ENCODE measurements at regions not wholly inside any gene's neighbourhood (a gene's known extent, or its start where the extent isn't known, plus 50 kb on each side); places are given as distances from the start of the nearest gene placed in this dataset.

DNA sequence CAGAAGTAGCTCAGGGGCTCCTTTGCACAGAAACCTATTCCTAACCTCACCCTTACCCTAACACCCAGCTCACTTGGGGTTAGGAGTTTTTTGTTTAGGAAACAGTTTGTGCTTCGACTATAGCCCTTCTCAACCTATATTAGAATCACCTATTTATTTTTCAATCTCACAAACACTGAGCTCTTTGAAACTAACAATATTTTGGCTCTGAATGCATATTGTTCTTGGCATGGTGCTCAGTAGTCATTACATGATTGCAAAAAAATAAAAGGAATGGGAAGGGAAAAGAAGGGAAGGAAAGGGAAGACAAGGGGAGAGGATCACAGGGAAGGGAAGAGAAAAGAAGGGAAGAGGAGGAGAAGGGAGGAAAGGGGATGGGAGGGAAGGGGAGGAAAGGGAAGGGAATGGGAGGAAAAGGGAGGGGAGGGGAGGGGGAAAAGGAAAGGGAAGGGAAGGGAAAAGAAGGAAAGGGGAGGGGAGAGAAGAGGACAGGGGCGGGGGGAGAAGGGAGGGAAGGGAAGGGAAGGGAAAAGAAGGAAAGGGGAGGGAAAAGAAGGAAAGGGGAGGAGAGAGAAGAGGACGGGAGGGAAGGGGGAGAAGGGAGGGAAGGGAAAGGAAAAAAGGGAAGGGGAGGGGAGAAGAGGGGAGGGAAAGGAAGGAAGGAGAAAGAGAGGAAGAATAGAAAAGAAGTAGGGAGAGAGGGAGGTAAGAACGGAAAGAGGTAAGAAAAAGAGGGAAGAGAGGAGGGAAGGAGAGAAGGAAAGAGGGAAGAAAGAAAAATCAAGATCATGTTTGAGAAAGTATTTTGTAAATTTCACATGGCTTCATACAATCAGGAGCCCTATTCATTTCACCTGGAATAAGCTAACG is 484.1 kb upstream of the NFIA start:
- no peak overlapping the region for H4K91ac ChIP-seq (replicated peaks; ENCODE audit: insufficient read length, low read length)
- WGBS, 2 experiments (ENCODE audit: extremely low coverage in 1 of 2, insufficient coverage in 1 of 2, insufficient read length in 1 of 2, insufficient replicate concordance in 2 of 2, low coverage in 1 of 2, low lambda C conversion rate in 2 of 2, missing lambda C conversion rate in 1 of 2): 46 to 88% methylated on average over 1 to 4 of the region's 5 CpGs
- peaks cover 0 to 3% of the 10 kb centered on the region in 2 experiments; a peak in 1 of 4 replicates for H3K9me3 ChIP-seq (ENCODE audit: insufficient read depth in 2 of 2, low read depth in 1 of 2, low read length in 1 of 2)
- H3K79me1 ChIP-seq (ENCODE audit: low read depth, low read length): no peaks in the 10 kb centered on the region
- no peak overlapping the region for H3K4me3 ChIP-seq (ENCODE audit: extremely low read depth in 1 of 4, insufficient read depth in 2 of 4, low read depth in 3 of 4, low read length in 4 of 4)
- H3K23me2 ChIP-seq (ENCODE audit: low read depth, low read length): no peaks in the 10 kb centered on the region; the same call in 1 of the 2 replicates
- H4K20me1 ChIP-seq (replicated peaks in 1 of 2; ENCODE audit: control insufficient read depth in 1 of 2, insufficient read depth in 2 of 2, low read length in 2 of 2): no peaks in the 10 kb centered on the region
- POLR2A ChIA-PET (ENCODE audit: partially characterized antibody): no interaction called here
- H3K36me3 ChIP-seq (ENCODE audit: control insufficient read depth in 2 of 4, insufficient read depth in 4 of 4, low read length in 3 of 4): no peaks in the 10 kb centered on the region
- CTCF ChIA-PET (ENCODE audit: partially characterized antibody): no interaction called here
- H2AK5ac ChIP-seq (ENCODE audit: low read depth, low read length): no peak overlapping the region
- no peak overlapping the region for H2BK15ac ChIP-seq (ENCODE audit: low read length)
- no peak overlapping the region for H3K27ac ChIP-seq (ENCODE audit: low read depth, low read length)
- H3K27me3 ChIP-seq (replicated peaks in 1 of 4; ENCODE audit: control insufficient read depth in 3 of 4, extremely low read depth in 1 of 4, insufficient read depth in 3 of 4, low read length in 3 of 4): no peaks in the 10 kb centered on the region
- H3K9ac ChIP-seq (replicated peaks in 1 of 4; ENCODE audit: extremely low read depth in 1 of 4, low read depth in 3 of 4, low read length in 3 of 4): no peak overlapping the region
- H3K4me1 ChIP-seq (replicated peaks in 1 of 4; ENCODE audit: control insufficient read depth in 3 of 4, insufficient read depth in 4 of 4, low read length in 3 of 4): no peaks in the 10 kb centered on the region
- TF ChIP-seq SP1 (IDR thresholded peaks at IDR 0.05; ENCODE audit: low read depth, low read length) (no peak), EGR1 (IDR thresholded peaks at IDR 0.05; ENCODE audit: borderline replicate concordance, low read depth, low read length) (no peak), SIRT6 (IDR thresholded peaks at IDR 0.05; ENCODE audit: low read length) (no peak), RAD21 (IDR thresholded peaks at IDR 0.05 in 1 of 2, conservative IDR thresholded peaks at IDR 0.05 in 1 of 2; ENCODE audit: low read depth in 2 of 2, low read length in 2 of 2) (no peak), TAF1 (IDR thresholded peaks at IDR 0.05; ENCODE audit: low read depth, low read length) (no peak), SIN3A (conservative IDR thresholded peaks at IDR 0.05 in 1 of 2, IDR thresholded peaks at IDR 0.05 in 1 of 2; ENCODE audit: low read depth in 1 of 2, low read length in 2 of 2) (no peak), RNF2 (IDR thresholded peaks at IDR 0.05; ENCODE audit: borderline replicate concordance, low read depth, low read length, missing control alignments, poor library complexity, severe bottlenecking) (no peak), CEBPB (IDR thresholded peaks at IDR 0.05; ENCODE audit: low read depth, low read length) (no peak), TBP (IDR thresholded peaks at IDR 0.05; ENCODE audit: low read depth, low read length) (no peak), FOSL1 (IDR thresholded peaks at IDR 0.05; ENCODE audit: insufficient read depth, low read depth, low read length) (no peak), EP300 (IDR thresholded peaks at IDR 0.05; ENCODE audit: borderline replicate concordance in 1 of 2, low read depth in 2 of 2, low read length in 2 of 2) (no peak)
- TF ChIP-seq, protein P1, sequence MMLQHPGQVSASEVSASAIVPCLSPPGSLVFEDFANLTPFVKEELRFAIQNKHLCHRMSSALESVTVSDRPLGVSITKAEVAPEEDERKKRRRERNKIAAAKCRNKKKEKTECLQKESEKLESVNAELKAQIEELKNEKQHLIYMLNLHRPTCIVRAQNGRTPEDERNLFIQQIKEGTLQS (IDR thresholded peaks at IDR 0.05; ENCODE audit: insufficient read depth, low read depth, low read length): no peak
- H4K8ac ChIP-seq (ENCODE audit: extremely low read depth, insufficient read depth, low read length): no peak overlapping the region
- no peak overlapping the region for H2BK5ac ChIP-seq (ENCODE audit: low read depth, low read length)
- H2BK12ac ChIP-seq (ENCODE audit: low read depth, low read length): no peak overlapping the region
- no peak for DNase-seq (ENCODE audit: low read depth in 1 of 2, low spot score in 2 of 2)
- H3K4ac ChIP-seq (replicated peaks; ENCODE audit: insufficient read length, low read depth, low read length): no peak overlapping the region
- no peak overlapping the region for H3K56ac ChIP-seq (replicated peaks; ENCODE audit: insufficient read length, low read depth, low read length)
- no peak overlapping the region for H2AFZ ChIP-seq (ENCODE audit: low read length)
- H2BK20ac ChIP-seq (ENCODE audit: low read length): no peak overlapping the region
- no peak overlapping the region for H3K23ac ChIP-seq (ENCODE audit: insufficient read length)
- H2BK120ac ChIP-seq (replicated peaks; ENCODE audit: low read depth, low read length): no peak overlapping the region
- no peak overlapping the region for H3K18ac ChIP-seq (ENCODE audit: extremely low read depth, low read length)
- H3K79me2 ChIP-seq (ENCODE audit: control insufficient read depth in 1 of 2, insufficient read depth in 2 of 2, low read length in 2 of 2): no peaks in the 10 kb centered on the region
- H4K5ac ChIP-seq (ENCODE audit: insufficient read length, low read depth, low read length): no peak overlapping the region
- FAIRE-seq: no peak
- no peak overlapping the region for H3K14ac ChIP-seq (ENCODE audit: insufficient read length)
- no peak overlapping the region for H3K4me2 ChIP-seq (ENCODE audit: insufficient read depth in 1 of 2, low read depth in 2 of 2, low read length in 2 of 2)
